HG03095 (cell line): ENCODE measurements at regions not wholly inside any gene's neighbourhood (a gene's known extent, or its start where the extent isn't known, plus 50 kb on each side); places are given as distances from the start of the nearest gene placed in this dataset.
A peak's percentile ranks its signal among the peaks of the same experiment; 100 is the strongest.

ENCODE experiments used
- ATAC-seq: cut with Tn5 transposase; IDR thresholded peaks from one replicate; pipeline ENCODE4 v1.9.1; 2021; ENCODE audit warnings: moderate library complexity; ENCODE audit not compliant: unreplicated experiment

GRCh38 chr10:8416192-8416701, 361.8 kb downstream of the GATA3 start:
- peak; percentile 46 for ATAC-seq

GRCh38 chr10:8416760-8417159, 362.3 kb downstream of the GATA3 start:
- peak; percentile 17 for ATAC-seq

DNA sequence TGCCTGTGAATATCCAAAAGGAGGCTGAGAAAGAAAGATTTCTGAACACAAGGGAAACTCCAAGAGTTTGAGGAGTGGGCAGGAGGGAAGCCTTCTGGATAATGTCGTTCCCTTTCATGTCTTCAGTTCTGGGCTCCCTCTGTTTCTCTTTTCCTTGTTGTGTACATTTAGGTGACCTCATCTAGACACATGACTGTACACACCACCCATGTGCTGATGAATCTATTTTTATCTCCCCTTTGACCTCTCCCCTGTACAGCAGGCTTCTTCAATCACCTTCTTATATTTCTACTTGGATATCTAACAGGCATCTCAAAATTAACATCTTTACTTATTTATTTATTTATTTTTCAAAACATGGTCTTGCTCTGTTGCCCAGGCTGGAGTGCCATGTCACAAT, 363.1 kb downstream of the GATA3 start:
- ATAC-seq, result no peak

DNA sequence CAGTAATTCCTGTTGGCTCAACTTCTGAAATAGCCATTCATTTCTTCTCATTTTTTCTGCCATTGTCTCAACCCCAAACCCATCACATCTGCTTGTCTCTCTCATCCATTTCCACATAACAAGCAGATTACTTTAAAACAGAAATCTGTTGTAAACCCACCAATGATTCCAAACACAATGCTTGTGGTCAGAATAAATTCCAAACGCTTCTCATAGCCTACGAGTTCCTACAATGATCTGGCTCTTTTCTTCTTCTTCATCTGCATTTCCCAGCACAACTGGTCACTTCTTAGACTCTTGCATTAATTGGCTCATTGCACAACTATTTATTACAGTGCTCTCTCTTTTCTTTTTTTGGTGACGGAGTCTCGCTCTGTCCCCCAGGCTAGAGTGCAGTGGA, 364.1 kb downstream of the GATA3 start:
- no peak for ATAC-seq

GRCh38 chr10:8420182-8420581, 365.7 kb downstream of the GATA3 start:
- ATAC-seq, result no peak

GRCh38 chr10:8424555-8425211, 370.2 kb downstream of the GATA3 start:
- no peak for ATAC-seq

DNA sequence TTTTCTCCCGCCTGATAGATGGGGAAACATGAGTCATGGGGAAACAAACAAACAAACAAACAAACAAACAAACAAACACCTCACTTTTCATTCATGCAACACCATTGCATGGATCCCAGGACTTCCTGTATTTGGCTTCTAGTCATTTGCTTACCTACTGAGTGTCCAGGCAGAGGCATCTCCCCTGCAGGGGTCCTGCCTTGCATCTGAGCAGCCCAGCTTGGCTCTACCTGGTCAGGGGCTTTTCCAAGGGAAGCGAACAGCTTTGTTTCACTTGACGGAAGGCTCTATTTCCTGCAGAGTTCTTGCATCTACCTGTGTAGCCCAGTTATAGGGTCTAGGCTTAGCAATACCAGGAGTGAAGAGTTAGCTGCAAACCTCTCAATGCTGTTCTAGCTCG, 374.2 kb downstream of the GATA3 start:
- ATAC-seq, result no peak

DNA sequence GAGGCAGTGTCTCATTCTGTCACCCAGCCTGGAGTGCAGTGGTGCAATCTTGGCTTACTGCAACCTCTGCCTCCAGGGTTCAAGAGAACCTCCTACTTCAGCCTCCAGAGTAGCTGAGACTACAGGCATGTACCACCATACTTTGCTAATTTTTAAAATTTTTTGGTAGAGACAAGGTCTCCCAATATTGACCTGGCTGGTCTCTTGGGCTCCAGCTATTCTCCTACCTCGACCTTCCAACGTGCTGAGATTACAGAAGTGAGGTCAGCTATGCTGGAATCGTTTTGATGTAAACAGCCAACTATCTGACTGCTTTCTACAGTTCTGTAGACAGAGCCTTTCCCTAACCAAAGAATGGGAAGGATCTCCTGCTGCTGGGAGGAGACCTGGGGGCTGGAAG, 375.8 kb downstream of the GATA3 start:
- no peak for ATAC-seq

DNA sequence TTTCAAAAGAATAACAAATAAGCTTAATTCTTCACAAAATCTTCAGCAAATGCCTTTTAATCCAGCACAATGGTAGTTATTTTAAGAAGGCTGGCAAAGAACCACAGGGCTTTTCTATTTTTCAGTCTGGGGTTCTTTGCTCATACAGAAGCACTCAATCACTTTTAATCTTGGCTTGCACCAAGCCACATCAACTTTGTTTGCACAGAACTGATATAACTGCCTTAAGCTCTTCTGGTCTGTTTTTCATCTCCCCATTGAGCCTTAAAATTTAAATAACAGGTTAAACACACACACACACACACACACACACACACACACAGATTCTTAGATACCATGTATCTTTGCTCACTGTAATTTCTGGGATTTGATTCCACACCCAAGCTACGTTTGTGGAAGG, 377.0 kb downstream of the GATA3 start:
- ATAC-seq, result no peak

- no peak for ATAC-seq
Observed at GRCh38 chr10:8435186-8436055, 380.9 kb downstream of the GATA3 start.

DNA sequence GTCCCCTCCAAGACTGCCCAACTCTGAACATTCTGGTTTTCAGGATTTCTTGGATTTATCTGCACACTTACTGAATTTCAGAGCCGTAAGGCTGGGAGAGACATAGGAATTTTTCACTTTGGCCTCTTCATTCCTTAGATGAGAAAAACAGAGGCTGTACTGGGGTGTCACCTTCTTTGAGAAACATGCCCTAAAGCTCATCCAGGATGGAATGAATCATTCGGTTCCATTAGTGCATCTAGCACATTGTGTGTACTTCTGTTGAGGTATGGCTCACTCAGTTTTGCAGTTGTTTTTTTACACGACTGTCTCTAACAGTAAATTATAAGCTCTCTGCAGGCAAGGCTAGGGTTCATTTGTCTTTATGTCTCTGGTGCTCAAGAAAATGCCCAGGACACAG, 383.4 kb downstream of the GATA3 start:
- no peak for ATAC-seq

DNA sequence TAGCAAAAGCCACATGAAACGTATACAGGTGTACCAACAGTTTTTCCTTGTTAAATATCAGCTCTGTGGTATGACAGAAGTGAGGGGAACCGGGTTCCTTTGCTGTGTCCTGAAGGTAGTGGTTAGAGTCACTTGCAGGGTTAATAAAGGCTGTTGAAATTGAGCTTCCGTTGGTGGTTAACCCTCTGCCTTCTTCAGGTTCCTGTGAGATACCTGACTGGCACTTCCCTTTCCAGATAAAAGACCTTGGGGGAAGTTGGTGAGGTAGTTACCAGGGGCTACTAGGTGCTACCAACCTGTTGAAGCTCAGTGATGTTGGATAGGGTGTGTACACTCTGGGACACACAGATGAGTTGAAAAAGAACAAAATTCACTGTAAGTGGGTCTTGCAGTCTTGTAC, 384.1 kb downstream of the GATA3 start:
- no peak for ATAC-seq

DNA sequence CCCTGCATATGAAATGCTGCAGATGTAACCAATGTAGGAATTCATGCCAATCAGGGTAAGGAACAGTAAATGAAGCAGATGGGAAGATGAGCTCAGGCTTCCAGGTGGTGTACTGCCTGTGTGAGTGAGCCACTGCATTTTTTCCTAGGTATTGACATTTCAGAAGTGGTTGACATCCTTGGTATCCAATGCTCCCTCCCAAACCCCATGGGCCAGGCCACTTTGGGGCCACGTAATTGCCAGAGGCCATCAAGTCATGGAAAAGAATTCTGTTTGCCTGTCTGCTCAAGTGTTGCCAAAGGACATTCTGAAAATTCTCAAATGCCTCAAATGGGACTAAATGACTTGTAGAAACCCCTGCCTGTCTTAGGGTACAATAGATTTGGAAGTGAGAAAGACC, 384.6 kb downstream of the GATA3 start:
- no peak for ATAC-seq

DNA sequence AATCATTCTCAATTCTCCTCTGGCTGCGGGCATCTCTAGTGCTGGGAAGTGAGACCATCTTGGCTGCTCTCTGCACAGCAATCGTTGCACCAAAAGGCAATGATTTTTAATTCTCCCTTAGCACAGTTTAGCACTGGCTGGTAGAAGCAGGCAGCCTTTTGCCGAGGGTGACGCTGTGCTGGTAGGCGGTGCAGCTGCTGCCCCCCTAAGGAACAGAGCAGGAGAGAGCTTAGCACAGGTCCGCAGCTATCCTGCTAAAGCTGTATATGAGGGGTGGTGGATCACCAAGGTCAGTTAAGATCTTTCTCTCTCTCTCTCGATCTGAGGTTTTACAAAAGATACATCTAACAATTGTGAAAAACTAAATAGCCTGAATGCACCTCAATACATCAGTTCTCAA, 390.1 kb downstream of the GATA3 start:
- ATAC-seq, result no peak

DNA sequence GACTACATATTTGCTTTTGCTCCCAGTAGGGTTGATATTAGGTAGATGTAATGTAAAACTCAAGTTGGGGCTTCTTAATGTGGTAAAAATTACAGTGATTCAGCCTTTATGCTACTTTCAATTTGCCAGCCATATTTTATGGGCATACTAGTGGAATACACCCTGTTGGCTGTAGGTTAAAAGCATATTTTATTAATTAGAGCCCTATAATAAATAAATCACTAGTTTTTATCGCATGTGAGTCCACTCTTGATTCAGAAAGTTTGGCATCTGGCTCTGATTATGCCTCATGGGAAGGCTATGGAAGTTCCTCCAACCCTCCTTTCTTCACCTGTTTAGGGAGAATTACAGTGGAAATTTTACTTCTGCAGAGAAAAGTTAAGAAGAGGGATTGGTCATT, 390.9 kb downstream of the GATA3 start:
- ATAC-seq, result no peak

DNA sequence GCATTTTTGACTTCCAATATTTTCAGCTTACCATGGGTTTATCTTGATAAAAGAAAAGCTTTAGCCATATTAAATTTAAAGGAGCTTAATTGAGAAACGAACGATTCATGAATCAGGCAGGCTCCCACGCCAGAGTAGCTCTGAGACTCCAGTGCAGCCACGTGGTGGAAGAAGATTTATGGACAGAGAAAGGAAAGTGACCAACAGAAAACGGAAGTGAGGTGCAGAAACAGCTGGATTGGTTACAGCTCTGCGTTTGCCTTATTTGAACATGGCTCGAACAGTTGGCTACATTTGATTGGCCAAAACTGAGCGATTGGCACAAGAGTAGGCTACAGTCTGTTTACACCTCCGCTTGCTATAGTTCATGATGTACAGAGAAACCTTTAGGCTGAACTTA, 395.4 kb downstream of the GATA3 start:
- ATAC-seq, result no peak

GRCh38 chr10:8453587-8453986, 399.1 kb downstream of the GATA3 start:
- no peak for ATAC-seq

- ATAC-seq, result no peak
Observed at GRCh38 chr10:8454357-8454756, 399.9 kb downstream of the GATA3 start.

DNA sequence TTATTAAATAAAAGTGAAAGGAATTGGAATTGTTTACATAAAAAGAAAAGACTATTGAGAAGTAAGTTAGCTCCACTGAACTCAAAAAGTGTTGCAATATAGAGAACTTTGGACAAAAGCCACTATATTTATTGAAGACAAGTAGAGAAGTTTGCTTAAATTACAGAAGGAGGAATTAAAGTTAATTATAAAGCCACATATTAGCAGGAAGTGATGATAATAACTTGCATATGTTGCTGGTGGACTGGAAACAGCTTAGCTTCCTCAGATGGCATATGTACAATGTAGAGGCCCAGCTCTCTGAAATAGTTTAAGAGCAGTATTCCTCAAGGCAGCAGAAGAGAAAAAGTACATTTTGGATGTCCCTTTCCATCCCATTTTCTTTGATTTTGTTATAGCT, 400.7 kb downstream of the GATA3 start:
- ATAC-seq, result no peak

DNA sequence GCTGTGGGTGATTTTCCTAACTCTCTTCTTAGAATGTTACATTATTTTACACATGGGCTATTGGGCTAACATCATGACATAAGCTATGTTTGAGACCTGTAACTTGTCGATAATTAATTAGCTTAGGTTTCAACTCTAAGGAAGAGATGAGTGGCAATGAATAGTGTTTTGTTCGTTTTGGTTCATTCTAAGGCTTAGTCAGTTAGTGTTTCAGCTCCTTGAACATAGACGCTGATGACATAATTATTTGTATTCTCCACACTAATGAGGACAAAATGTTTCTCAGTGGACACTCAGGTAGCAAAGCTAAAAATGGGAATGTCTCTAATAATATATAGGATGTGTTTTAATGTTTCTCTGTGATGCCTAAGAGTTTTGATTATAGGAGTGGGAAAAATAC, 401.9 kb downstream of the GATA3 start:
- ATAC-seq, result no peak

DNA sequence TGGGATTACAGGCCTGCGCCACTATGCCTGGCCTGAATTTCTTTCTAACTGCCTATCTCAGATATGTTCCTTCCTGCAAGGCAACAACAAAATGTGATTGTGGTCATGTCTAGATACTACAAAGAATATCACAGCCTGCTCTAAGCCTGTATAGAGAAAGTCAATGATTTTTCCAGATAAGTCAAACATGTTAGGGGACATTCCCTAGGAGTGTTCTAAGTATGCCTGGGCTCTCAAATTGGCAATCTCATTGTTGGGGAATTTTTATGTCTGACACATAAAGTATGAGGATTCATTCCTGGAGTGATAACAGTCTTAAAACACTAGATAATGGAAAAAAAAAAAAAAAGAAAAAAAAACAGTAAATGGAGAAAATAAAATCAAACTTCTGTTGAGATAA, 406.1 kb downstream of the GATA3 start:
- ATAC-seq, result no peak

GRCh38 chr10:8462565-8462964, 408.1 kb downstream of the GATA3 start:
- no peak for ATAC-seq
